KOPT-K1 (cell line): ENCODE measurements at regions not wholly inside any gene's neighbourhood (a gene's known extent, or its start where the extent isn't known, plus 50 kb on each side); places are given as distances from the start of the nearest gene placed in this dataset.
A peak's percentile ranks its signal among the peaks of the same experiment; 100 is the strongest.

Experiments
- H3K27ac ChIP-seq: fragments of 200-600 bp; sonication (generic); 2 replicates; pipeline ENCODE4 v1.5.1; 2016; ENCODE audit warnings: antibody characterized with exemption, mild to moderate bottlenecking, low read depth, low read length; ENCODE audit not compliant: poor library complexity, severe bottlenecking
- H3K36me3 ChIP-seq: fragments of 200-600 bp; sonication (generic); 2 replicates; pipeline ENCODE4 v1.5.1; 2017; ENCODE audit warnings: antibody characterized with exemption, mild to moderate bottlenecking, low read length, moderate library complexity; ENCODE audit not compliant: insufficient read depth
- H3K9me3 ChIP-seq: fragments of 200-600 bp; sonication (generic); 2 replicates; pipeline ENCODE4 v1.5.1; 2017; ENCODE audit warnings: antibody characterized with exemption, low read length, mild to moderate bottlenecking; ENCODE audit not compliant: insufficient read depth, poor library complexity, severe bottlenecking

- Histone ChIP-seq H3K9me3 (no peaks in the 10 kb centered on the region), H3K36me3 (no peaks in the 10 kb centered on the region), H3K27ac (no peak overlapping the region)
Measured at GRCh38 chr6:121828146-121828886, 392.9 kb downstream of the GJA1 start.

- no peaks in the 10 kb centered on the region for H3K36me3 ChIP-seq
- no peaks in the 10 kb centered on the region for H3K9me3 ChIP-seq
- H3K27ac ChIP-seq = no peak overlapping the region
Measured at GRCh38 chr6:121830736-121831135, 395.3 kb downstream of the GJA1 start.

- no peak overlapping the region for H3K27ac ChIP-seq
- H3K9me3 ChIP-seq = no peaks in the 10 kb centered on the region
- H3K36me3 ChIP-seq = no peaks in the 10 kb centered on the region
Measured at GRCh38 chr6:121835662-121836061, 400.2 kb downstream of the GJA1 start.

- H3K36me3 ChIP-seq = no peaks in the 10 kb centered on the region
Measured at GRCh38 chr6:121837545-121838229, 402.2 kb downstream of the GJA1 start.

GRCh38 chr6:121838842-121839241, 403.4 kb downstream of the GJA1 start:
- Histone ChIP-seq H3K9me3 (no peaks in the 10 kb centered on the region), H3K36me3 (no peaks in the 10 kb centered on the region), H3K27ac (peak overlapping the region; percentile 17)

More at GRCh38 chr6:121837545-121838229, 402.2 kb downstream of the GJA1 start:
- Histone ChIP-seq H3K9me3 (no peaks in the 10 kb centered on the region), H3K27ac (no peak overlapping the region)

GRCh38 chr6:121839896-121840295, 404.4 kb downstream of the GJA1 start:
- Histone ChIP-seq H3K36me3 (no peaks in the 10 kb centered on the region), H3K9me3 (no peaks in the 10 kb centered on the region), H3K27ac (no peak overlapping the region)

GRCh38 chr6:121844898-121845297, 409.5 kb downstream of the GJA1 start:
- Histone ChIP-seq H3K27ac (no peak overlapping the region), H3K36me3 (no peaks in the 10 kb centered on the region), H3K9me3 (no peaks in the 10 kb centered on the region)

- Histone ChIP-seq H3K27ac (peak overlapping the region; percentile 47), H3K36me3 (no peaks in the 10 kb centered on the region), H3K9me3 (no peaks in the 10 kb centered on the region)
Measured at GRCh38 chr6:121847806-121848522, 412.5 kb downstream of the GJA1 start.

- H3K27ac ChIP-seq = peak overlapping the region; percentile 47
- H3K36me3 ChIP-seq = no peaks in the 10 kb centered on the region
- H3K9me3 ChIP-seq = no peaks in the 10 kb centered on the region
Measured at GRCh38 chr6:121848523-121849255, 413.2 kb downstream of the GJA1 start.

- Histone ChIP-seq H3K27ac (no peak overlapping the region), H3K9me3 (no peaks in the 10 kb centered on the region), H3K36me3 (no peaks in the 10 kb centered on the region)
Measured at GRCh38 chr6:121849477-121849876, 414.0 kb downstream of the GJA1 start.

GRCh38 chr6:121851056-121851455, 415.6 kb downstream of the GJA1 start:
- H3K27ac ChIP-seq = no peak overlapping the region
- no peaks in the 10 kb centered on the region for H3K9me3 ChIP-seq
- no peaks in the 10 kb centered on the region for H3K36me3 ChIP-seq

GRCh38 chr6:121853686-121854085, 418.2 kb downstream of the GJA1 start:
- Histone ChIP-seq H3K27ac (no peak overlapping the region), H3K9me3 (no peaks in the 10 kb centered on the region), H3K36me3 (no peaks in the 10 kb centered on the region)

GRCh38 chr6:121855521-121855920, 420.1 kb downstream of the GJA1 start:
- H3K36me3 ChIP-seq = no peaks in the 10 kb centered on the region
- H3K27ac ChIP-seq = no peak overlapping the region

GRCh38 chr6:121856296-121856695, 420.9 kb downstream of the GJA1 start:
- no peak overlapping the region for H3K27ac ChIP-seq

More at GRCh38 chr6:121855521-121855920, 420.1 kb downstream of the GJA1 start:
- no peaks in the 10 kb centered on the region for H3K9me3 ChIP-seq

GRCh38 chr6:121857551-121857950, 422.1 kb downstream of the GJA1 start:
- Histone ChIP-seq H3K36me3 (no peaks in the 10 kb centered on the region), H3K27ac (no peak overlapping the region)

More at GRCh38 chr6:121856296-121856695, 420.9 kb downstream of the GJA1 start:
- no peaks in the 10 kb centered on the region for H3K9me3 ChIP-seq
- H3K36me3 ChIP-seq = no peaks in the 10 kb centered on the region

More at GRCh38 chr6:121857551-121857950, 422.1 kb downstream of the GJA1 start:
- no peaks in the 10 kb centered on the region for H3K9me3 ChIP-seq
